B cell (primary cell): ENCODE measurements at regions not wholly inside any gene's neighbourhood (a gene's known extent, or its start where the extent isn't known, plus 50 kb on each side); places are given as distances from the start of the nearest gene placed in this dataset.
A peak's percentile ranks its signal among the peaks of the same experiment; 100 is the strongest.

Source experiments
- ATAC-seq: fragments of 200-7000 bp; cut with Tn5 transposase; one replicate; pipeline ENCODE4 v1.10.0; 2021; ENCODE audit warnings: low read depth, mild to moderate bottlenecking, moderate number of reproducible peaks, moderate library complexity
- CTCF ChIA-PET: fragments of 350-600 bp; sonication (Branson Sonifier 250); formaldehyde crosslinking; loops from one replicate; lab custom pipeline; 2021; ENCODE audit warnings: antibody characterized with exemption, inconsistent platforms; lab: Charles Lee
- POLR2A ChIA-PET: fragments of 350-600 bp; sonication (Branson Sonifier 250); formaldehyde crosslinking; loops from one replicate; lab custom pipeline; 2021; ENCODE audit warnings: antibody characterized with exemption; lab: Charles Lee
- DNase-seq: peaks from one replicate; pipeline ENCODE4 v3.0.0; 2013
- H2AFZ ChIP-seq: 2 replicates; pipeline ENCODE4 v1.6.1; 2012; ENCODE audit warnings: mild to moderate bottlenecking, low read depth, low read length; ENCODE audit not compliant: insufficient read depth, poor library complexity, severe bottlenecking
- H3K27ac ChIP-seq, 2 donors: 1 replicate in 1 of 2; 2 replicates in 1 of 2; pipeline ENCODE4 v1.5.1; 2012 to 2013; ENCODE audit warnings: low read length in 2 of 2, mild to moderate bottlenecking in 2 of 2, moderate library complexity in 1 of 2
- H3K27me3 ChIP-seq, 4 experiments: fragments of 200-600 bp in 1 of 4; sonication (generic) in 1 of 4; replicated peaks in 1 of 4; 1 replicate in 2 of 4; 2 replicates in 2 of 4; pipeline versions ENCODE4 v1.6.1 to v1.7.0; 2013 to 2016; ENCODE audit warnings: low read length in 3 of 4, mild to moderate bottlenecking in 2 of 4, mixed read lengths in 1 of 4, moderate library complexity in 1 of 4; ENCODE audit not compliant: insufficient read depth in 4 of 4, control insufficient read depth in 3 of 4; ENCODE audit errors: control extremely low read depth in 1 of 4
- H3K36me3 ChIP-seq, 2 experiments: replicated peaks in 1 of 2; 1 replicate in 1 of 2; 2 replicates in 1 of 2; pipeline versions ENCODE4 v1.6.1 to v1.7.1; 2013; ENCODE audit warnings: low read length in 1 of 2; ENCODE audit not compliant: insufficient read depth in 2 of 2, control insufficient read depth in 1 of 2; ENCODE audit errors: control extremely low read depth in 1 of 2, extremely low read depth in 1 of 2
- H3K4me1 ChIP-seq, 2 donors: fragments of 200-600 bp in 1 of 2; sonication (generic) in 1 of 2; 1 replicate in 1 of 2; 2 replicates in 1 of 2; pipeline versions ENCODE4 v1.5.1 to v1.6.1; 2013 to 2017; ENCODE audit warnings: low read length in 2 of 2; ENCODE audit not compliant: control insufficient read depth in 2 of 2, insufficient read depth in 2 of 2
- H3K4me2 ChIP-seq: replicated peaks from 2 replicates; pipeline ENCODE3; 2012; ENCODE audit warnings: mild to moderate bottlenecking, low read depth, low read length; ENCODE audit not compliant: poor library complexity, severe bottlenecking
- H3K4me3 ChIP-seq, 5 experiments: fragments of 200-600 bp in 1 of 5; sonication (generic) in 1 of 5; 1 replicate in 3 of 5; 2 replicates in 2 of 5; pipeline versions ENCODE4 v1.5.1 to v1.7.0; 2011 to 2016; ENCODE audit warnings: low read length in 4 of 5, mild to moderate bottlenecking in 4 of 5, low read depth in 2 of 5, control low read depth in 1 of 5, moderate library complexity in 1 of 5; ENCODE audit not compliant: insufficient read depth in 1 of 5; ENCODE audit errors: control extremely low read depth in 1 of 5, extremely low read depth in 1 of 5
- H3K79me2 ChIP-seq: fragments of 200-600 bp; sonication (generic); one replicate; pipeline ENCODE4 v1.6.0; 2016; ENCODE audit warnings: low read length; ENCODE audit not compliant: control insufficient read depth, insufficient read depth
- H3K9ac ChIP-seq: fragments of 200-600 bp; sonication (generic); 2 replicates; pipeline ENCODE4 v1.6.1; 2017; ENCODE audit warnings: mild to moderate bottlenecking, low read length, moderate library complexity
- H3K9me3 ChIP-seq, 3 donors: one replicate each; pipeline versions ENCODE4 v1.6.1 to v1.7.1; 2013; ENCODE audit warnings: low read length in 2 of 3; ENCODE audit not compliant: control insufficient read depth in 2 of 3, insufficient read depth in 1 of 3; ENCODE audit errors: control extremely low read depth in 1 of 3
- H4K20me1 ChIP-seq: 2 replicates; pipeline ENCODE4 v1.6.0; 2012; ENCODE audit warnings: mild to moderate bottlenecking, low read length; ENCODE audit not compliant: insufficient read depth, control insufficient read depth, poor library complexity, severe bottlenecking
- H3K27ac Mint-ChIP-seq: one replicate; pipeline ENCODE4 v1.8.0; 2021; ENCODE audit warnings: mixed read lengths
- H3K27me3 Mint-ChIP-seq: one replicate; pipeline ENCODE4 v1.8.0; 2021; ENCODE audit warnings: mixed read lengths
- H3K4me1 Mint-ChIP-seq: one replicate; pipeline ENCODE4 v1.8.0; 2021; ENCODE audit warnings: mixed read lengths
- H3K4me3 Mint-ChIP-seq: one replicate; pipeline ENCODE4 v1.8.0; 2021; ENCODE audit warnings: mixed read lengths
- H3K9me3 Mint-ChIP-seq: one replicate; pipeline ENCODE4 v1.8.0; 2022; ENCODE audit warnings: mixed read lengths; ENCODE audit not compliant: insufficient read depth
- EZH2 ChIP-seq: IDR thresholded peaks from 2 replicates; pipeline ENCODE4 v1.6.1; 2012; ENCODE audit warnings: borderline replicate concordance, low read depth, mild to moderate bottlenecking, moderate library complexity, low read length; ENCODE audit not compliant: insufficient read depth, poor library complexity, severe bottlenecking
- WGBS: methylation state at CpG from one replicate; pipeline ENCODE4 v1.1.5; 2013; ENCODE audit warnings: missing lambda C conversion rate; ENCODE audit not compliant: insufficient coverage; 5-methylcytosine and 5-hydroxymethylcytosine counted together
- intact Hi-C: fragments of 100-400 bp; cut with micrococcal nuclease; formaldehyde crosslinking; loops from one replicate; pipeline ENCODE4 v1.10.0; 2022
- TF ChIP-seq, protein P1 (sequence below): fragments of 200-600 bp; IDR thresholded peaks from one replicate; pipeline ENCODE4 v1.8.0; 2022; ENCODE audit warnings: antibody characterized with exemption, mild to moderate bottlenecking

DNA sequence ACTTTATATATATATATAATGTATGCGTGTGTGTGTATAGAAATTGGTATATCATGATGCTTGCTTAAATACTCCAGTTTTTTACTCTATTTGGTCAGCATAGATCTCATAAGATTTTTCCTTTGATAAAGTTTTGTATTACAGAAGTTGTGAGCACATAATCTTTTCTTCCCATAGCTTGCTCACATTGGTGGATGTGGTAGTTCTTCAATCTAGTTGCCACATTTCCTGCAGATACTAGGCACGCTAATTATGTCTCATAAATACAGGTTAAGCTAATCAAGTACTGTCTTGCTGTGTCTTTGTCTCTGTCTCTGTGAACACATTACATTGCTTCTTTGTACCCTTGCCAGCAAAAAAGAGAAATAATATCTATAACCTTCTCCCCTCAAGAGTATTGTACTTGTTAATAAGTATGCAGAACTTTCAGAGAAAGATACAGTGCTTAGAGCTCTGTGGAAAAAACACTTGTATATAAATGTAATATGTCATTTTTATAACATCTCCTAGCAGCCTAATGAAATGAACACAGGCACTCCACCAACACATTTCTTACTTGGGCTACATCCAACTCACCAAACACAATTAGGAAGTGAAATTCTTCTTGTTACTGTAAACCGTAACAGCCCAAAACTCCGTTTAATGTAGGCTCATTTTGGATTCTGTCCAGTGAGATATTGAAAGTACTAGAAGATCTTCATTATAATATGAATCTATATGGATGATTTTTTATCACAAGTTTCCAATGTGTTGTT, 306.7 kb upstream of the SLC8A1 start:
- Histone ChIP-seq H2AFZ (no peak overlapping the region), H4K20me1 (no peaks in the 10 kb centered on the region), H3K4me2 (no peak overlapping the region), H3K4me3 (no peak overlapping the region), H3K4me1 (no peaks in the 10 kb centered on the region), H3K79me2 (no peaks in the 10 kb centered on the region), H3K27ac (no peak overlapping the region), H3K27me3 (no peaks in the 10 kb centered on the region), H3K9ac (no peak overlapping the region), H3K9me3 (no peaks in the 10 kb centered on the region), H3K36me3 (no peaks in the 10 kb centered on the region)
- Mint-ChIP-seq H3K27ac (no peak overlapping the region), H3K9me3 (no peaks in the 10 kb centered on the region), H3K4me3 (no peak overlapping the region), H3K27me3 (no peaks in the 10 kb centered on the region), H3K4me1 (peaks cover 2% of the 10 kb centered on the region)
- no peak for DNase-seq
- no peak for TF ChIP-seq EZH2
- TF ChIP-seq, protein P1, sequence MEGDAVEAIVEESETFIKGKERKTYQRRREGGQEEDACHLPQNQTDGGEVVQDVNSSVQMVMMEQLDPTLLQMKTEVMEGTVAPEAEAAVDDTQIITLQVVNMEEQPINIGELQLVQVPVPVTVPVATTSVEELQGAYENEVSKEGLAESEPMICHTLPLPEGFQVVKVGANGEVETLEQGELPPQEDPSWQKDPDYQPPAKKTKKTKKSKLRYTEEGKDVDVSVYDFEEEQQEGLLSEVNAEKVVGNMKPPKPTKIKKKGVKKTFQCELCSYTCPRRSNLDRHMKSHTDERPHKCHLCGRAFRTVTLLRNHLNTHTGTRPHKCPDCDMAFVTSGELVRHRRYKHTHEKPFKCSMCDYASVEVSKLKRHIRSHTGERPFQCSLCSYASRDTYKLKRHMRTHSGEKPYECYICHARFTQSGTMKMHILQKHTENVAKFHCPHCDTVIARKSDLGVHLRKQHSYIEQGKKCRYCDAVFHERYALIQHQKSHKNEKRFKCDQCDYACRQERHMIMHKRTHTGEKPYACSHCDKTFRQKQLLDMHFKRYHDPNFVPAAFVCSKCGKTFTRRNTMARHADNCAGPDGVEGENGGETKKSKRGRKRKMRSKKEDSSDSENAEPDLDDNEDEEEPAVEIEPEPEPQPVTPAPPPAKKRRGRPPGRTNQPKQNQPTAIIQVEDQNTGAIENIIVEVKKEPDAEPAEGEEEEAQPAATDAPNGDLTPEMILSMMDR: no peak
- CTCF ChIA-PET: no interaction called here
- intact Hi-C loops: no loop called here
- WGBS: no CpG with 5 or more reads among the region's 4 CpGs
- ATAC-seq: no peak
- POLR2A ChIA-PET: no interaction called here

DNA sequence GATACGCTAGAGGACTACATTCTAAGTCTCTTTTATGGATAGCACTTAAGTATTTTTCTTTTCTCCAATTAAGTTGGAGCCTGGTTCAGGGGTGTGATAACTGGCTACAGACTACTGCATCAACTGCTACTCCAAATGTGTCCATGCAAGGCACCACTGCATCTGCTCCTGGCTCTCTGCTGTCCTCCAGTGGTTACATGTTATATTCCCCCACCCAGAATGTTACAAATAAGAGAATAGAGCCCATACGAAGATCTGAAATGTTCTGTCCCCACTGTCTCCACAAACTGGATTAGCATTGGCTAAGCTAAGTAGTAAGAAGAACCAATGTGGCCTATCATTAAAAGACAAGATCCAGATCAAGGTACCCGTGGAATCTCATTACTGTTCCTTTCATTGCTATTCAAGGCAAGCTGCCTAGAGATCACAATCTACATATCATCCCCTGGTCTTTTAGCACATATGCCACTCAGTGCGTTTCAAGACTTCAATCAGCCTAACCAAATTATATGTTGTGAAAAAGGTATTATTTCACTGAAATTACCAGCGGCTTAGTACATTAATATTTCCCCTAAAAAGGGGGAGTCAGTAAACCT, 308.3 kb upstream of the SLC8A1 start:
- H3K27me3 ChIP-seq: no peaks in the 10 kb centered on the region
- CTCF ChIA-PET: no interaction called here
- H3K27ac ChIP-seq: no peak overlapping the region
- intact Hi-C loops: no loop called here
- H3K4me1 Mint-ChIP-seq: peaks cover 2% of the 10 kb centered on the region
- H3K27me3 Mint-ChIP-seq: no peaks in the 10 kb centered on the region
- no peak overlapping the region for H3K27ac Mint-ChIP-seq
- TF ChIP-seq EZH2: no peak
- TF ChIP-seq, protein P1: peak; percentile 20
- POLR2A ChIA-PET: no interaction called here
- no peak overlapping the region for H3K4me2 ChIP-seq
- H4K20me1 ChIP-seq: no peaks in the 10 kb centered on the region
- no CpG with 5 or more reads among the region's 5 CpGs for WGBS
- H3K4me3 Mint-ChIP-seq: no peak overlapping the region
- H3K9me3 ChIP-seq: no peaks in the 10 kb centered on the region
- no peaks in the 10 kb centered on the region for H3K36me3 ChIP-seq
- H3K79me2 ChIP-seq: no peaks in the 10 kb centered on the region
- H3K4me3 ChIP-seq: no peak overlapping the region
- no peaks in the 10 kb centered on the region for H3K9me3 Mint-ChIP-seq
- no peak for ATAC-seq
- H2AFZ ChIP-seq: no peak overlapping the region
- H3K9ac ChIP-seq: no peak overlapping the region
- no peak for DNase-seq
- H3K4me1 ChIP-seq: no peaks in the 10 kb centered on the region
